ENCODE measurements at regions not wholly inside any gene's neighbourhood (a gene's known extent, or its start where the extent isn't known, plus 50 kb on each side); places are given as distances from the start of the nearest gene placed in this dataset.

- DNase-seq (ENCODE audit: low read depth) = no peak
- H3K4me3 ChIP-seq (ENCODE audit: low read depth, low read length) = no peak overlapping the region
- TF ChIP-seq CTCF (IDR thresholded peaks at IDR 0.05; ENCODE audit: insufficient read depth, low read depth, low read length) = no peak
Observed at GRCh38 chr10:62654966-62655336, 149.6 kb upstream of the ADO start.

GRCh38 chr10:62655337-62655994 lies 149.1 kb upstream of the ADO start:
- H3K4me3 ChIP-seq (ENCODE audit: low read depth, low read length) = no peak overlapping the region
- TF ChIP-seq CTCF (IDR thresholded peaks at IDR 0.05; ENCODE audit: insufficient read depth, low read depth, low read length) = no peak
- DNase-seq (ENCODE audit: low read depth) = no peak

GRCh38 chr10:62657244-62657835 lies 147.2 kb upstream of the ADO start:
- H3K4me3 ChIP-seq (ENCODE audit: low read depth, low read length) = no peak overlapping the region
- no peak for DNase-seq (ENCODE audit: low read depth)
- no peak for TF ChIP-seq CTCF (IDR thresholded peaks at IDR 0.05; ENCODE audit: insufficient read depth, low read depth, low read length)

GRCh38 chr10:62658516-62658915 lies 146.0 kb upstream of the ADO start:
- TF ChIP-seq CTCF (IDR thresholded peaks at IDR 0.05; ENCODE audit: insufficient read depth, low read depth, low read length) = no peak
- no peak for DNase-seq (ENCODE audit: low read depth)
- no peak overlapping the region for H3K4me3 ChIP-seq (ENCODE audit: low read depth, low read length)

GRCh38 chr10:62661143-62661542 lies 143.4 kb upstream of the ADO start:
- no peak overlapping the region for H3K4me3 ChIP-seq (ENCODE audit: low read depth, low read length)
- DNase-seq (ENCODE audit: low read depth) = no peak
- TF ChIP-seq CTCF (IDR thresholded peaks at IDR 0.05; ENCODE audit: insufficient read depth, low read depth, low read length) = no peak

GRCh38 chr10:62662486-62662885 lies 142.0 kb upstream of the ADO start:
- TF ChIP-seq CTCF (IDR thresholded peaks at IDR 0.05; ENCODE audit: insufficient read depth, low read depth, low read length) = no peak
- DNase-seq (ENCODE audit: low read depth) = no peak

GRCh38 chr10:62665771-62666170 lies 138.7 kb upstream of the ADO start:
- TF ChIP-seq CTCF (IDR thresholded peaks at IDR 0.05; ENCODE audit: insufficient read depth, low read depth, low read length) = no peak
- DNase-seq (ENCODE audit: low read depth) = no peak
- H3K4me3 ChIP-seq (ENCODE audit: low read depth, low read length) = no peak overlapping the region

More at GRCh38 chr10:62662486-62662885, 142.0 kb upstream of the ADO start:
- no peak overlapping the region for H3K4me3 ChIP-seq (ENCODE audit: low read depth, low read length)

All from fibroblast of villous mesenchyme (primary cell).